GM21737 (cell line): ENCODE measurements at regions not wholly inside any gene's neighbourhood (a gene's known extent, or its start where the extent isn't known, plus 50 kb on each side); places are given as distances from the start of the nearest gene placed in this dataset.
"Not testable (repeated sequence)": the region's sequence is repeated elsewhere in the genome, so short reads cannot be mapped to it uniquely, and the experiment has no call there.

Source experiments
- ATAC-seq: cut with Tn5 transposase; IDR thresholded peaks from one replicate; pipeline ENCODE4 v1.9.1; 2021; ENCODE audit warnings: mild to moderate bottlenecking, moderate library complexity; ENCODE audit not compliant: unreplicated experiment

- peak; percentile 36 for ATAC-seq
Observed at GRCh38 chr9:78707080-78707479, 410.2 kb downstream of the PSAT1 start.

- ATAC-seq: peak; percentile 81
Observed at GRCh38 chr9:78707481-78707991, 410.6 kb downstream of the PSAT1 start.

- no peak for ATAC-seq
Observed at GRCh38 chr9:78712903-78713613, 416.1 kb downstream of the PSAT1 start.

- ATAC-seq: no peak
Observed at GRCh38 chr9:78713614-78714405, 416.9 kb downstream of the PSAT1 start.

GRCh38 chr9:78714576-78714975 lies 417.7 kb downstream of the PSAT1 start:
- no peak for ATAC-seq

- ATAC-seq: not testable (repeated sequence)
Observed at GRCh38 chr9:78719029-78719428, 422.1 kb downstream of the PSAT1 start.

- no peak for ATAC-seq
Observed at GRCh38 chr9:78724896-78725295, 428.0 kb downstream of the PSAT1 start.

GRCh38 chr9:78725503-78725902 lies 428.6 kb downstream of the PSAT1 start:
- ATAC-seq: no peak

GRCh38 chr9:78745331-78745730 lies 448.4 kb downstream of the PSAT1 start:
- no peak for ATAC-seq

- ATAC-seq: no peak
Observed at GRCh38 chr9:78746010-78746409, 449.1 kb downstream of the PSAT1 start.

- no peak for ATAC-seq
Observed at GRCh38 chr9:78753039-78753438, 456.1 kb downstream of the PSAT1 start.

GRCh38 chr9:78756813-78757510 lies 460.0 kb downstream of the PSAT1 start:
- peak; percentile 58 for ATAC-seq

- no peak for ATAC-seq
Observed at GRCh38 chr9:78763424-78763823, 466.5 kb downstream of the PSAT1 start.

GRCh38 chr9:78765861-78766260 lies 468.9 kb downstream of the PSAT1 start:
- ATAC-seq: no peak

GRCh38 chr9:78767490-78767889 lies 470.6 kb downstream of the PSAT1 start:
- ATAC-seq: no peak

- no peak for ATAC-seq
Observed at GRCh38 chr9:78769690-78770089, 472.8 kb downstream of the PSAT1 start.

GRCh38 chr9:78775211-78775610 lies 478.3 kb downstream of the PSAT1 start:
- ATAC-seq: no peak

- ATAC-seq: no peak
Observed at GRCh38 chr9:78775696-78776295, 478.9 kb downstream of the PSAT1 start.

GRCh38 chr9:78777747-78778146 lies 480.8 kb downstream of the PSAT1 start:
- no peak for ATAC-seq

- no peak for ATAC-seq
Observed at GRCh38 chr9:78778318-78778717, 481.4 kb downstream of the PSAT1 start.

- no peak for ATAC-seq
Observed at GRCh38 chr9:78778861-78779374, 482.0 kb downstream of the PSAT1 start.
